ENCODE measurements at regions not wholly inside any gene's neighbourhood (a gene's known extent, or its start where the extent isn't known, plus 50 kb on each side); places are given as distances from the start of the nearest gene placed in this dataset.

GRCh38 chr12:18794000-18794399 lies 56.1 kb downstream of the CAPZA3 start:
- Histone ChIP-seq H3K36me3 (ENCODE audit: control insufficient read depth, insufficient read depth, low read length, severe bottlenecking) (peaks cover 3% of the 10 kb centered on the region), H3K9ac (ENCODE audit: low read length) (no peak overlapping the region), H3K27me3 (replicated peaks; ENCODE audit: control insufficient read depth, insufficient read depth, low read length) (no peaks in the 10 kb centered on the region), H3K4me1 (ENCODE audit: control insufficient read depth, insufficient read depth, low read length) (peaks cover 19% of the 10 kb centered on the region), H3K9me3 (ENCODE audit: control insufficient read depth, low read length) (peaks cover 8% of the 10 kb centered on the region), H3K4me3 (ENCODE audit: low read length) (no peak overlapping the region)
- DNase-seq (ENCODE audit: low read depth) = peak; percentile 10

- Histone ChIP-seq H3K9ac (ENCODE audit: low read length) (no peak overlapping the region), H3K27me3 (replicated peaks; ENCODE audit: control insufficient read depth, insufficient read depth, low read length) (no peaks in the 10 kb centered on the region), H3K36me3 (ENCODE audit: control insufficient read depth, insufficient read depth, low read length, severe bottlenecking) (no peaks in the 10 kb centered on the region), H3K9me3 (ENCODE audit: control insufficient read depth, low read length) (no peaks in the 10 kb centered on the region), H3K4me3 (ENCODE audit: low read length) (no peak overlapping the region), H3K4me1 (ENCODE audit: control insufficient read depth, insufficient read depth, low read length) (peaks cover 24% of the 10 kb centered on the region)
- DNase-seq (ENCODE audit: low read depth) = no peak
Measured at GRCh38 chr12:18797604-18798003, 59.7 kb downstream of the CAPZA3 start.

- Histone ChIP-seq H3K4me1 (ENCODE audit: control insufficient read depth, insufficient read depth, low read length) (peaks cover 24% of the 10 kb centered on the region), H3K9me3 (ENCODE audit: control insufficient read depth, low read length) (no peaks in the 10 kb centered on the region), H3K9ac (ENCODE audit: low read length) (peak overlapping the region; percentile 4), H3K4me3 (ENCODE audit: low read length) (peak overlapping the region; percentile 42), H3K36me3 (ENCODE audit: control insufficient read depth, insufficient read depth, low read length, severe bottlenecking) (no peaks in the 10 kb centered on the region), H3K27me3 (replicated peaks; ENCODE audit: control insufficient read depth, insufficient read depth, low read length) (no peaks in the 10 kb centered on the region)
- DNase-seq (ENCODE audit: low read depth) = no peak
Measured at GRCh38 chr12:18798535-18799361, 60.8 kb downstream of the CAPZA3 start.

GRCh38 chr12:18799561-18799960 lies 61.6 kb downstream of the CAPZA3 start:
- peak; percentile 36 for DNase-seq (ENCODE audit: low read depth)
- H3K27me3 ChIP-seq (replicated peaks; ENCODE audit: control insufficient read depth, insufficient read depth, low read length) = no peaks in the 10 kb centered on the region
- no peak overlapping the region for H3K9ac ChIP-seq (ENCODE audit: low read length)
- no peak overlapping the region for H3K4me3 ChIP-seq (ENCODE audit: low read length)
- peaks cover 24% of the 10 kb centered on the region for H3K4me1 ChIP-seq (ENCODE audit: control insufficient read depth, insufficient read depth, low read length)
- H3K36me3 ChIP-seq (ENCODE audit: control insufficient read depth, insufficient read depth, low read length, severe bottlenecking) = no peaks in the 10 kb centered on the region
- H3K9me3 ChIP-seq (ENCODE audit: control insufficient read depth, low read length) = no peaks in the 10 kb centered on the region

- Histone ChIP-seq H3K4me3 (ENCODE audit: low read length) (no peak overlapping the region), H3K36me3 (ENCODE audit: control insufficient read depth, insufficient read depth, low read length, severe bottlenecking) (no peaks in the 10 kb centered on the region), H3K27me3 (replicated peaks; ENCODE audit: control insufficient read depth, insufficient read depth, low read length) (no peaks in the 10 kb centered on the region), H3K9ac (ENCODE audit: low read length) (no peak overlapping the region), H3K4me1 (ENCODE audit: control insufficient read depth, insufficient read depth, low read length) (peaks cover 2% of the 10 kb centered on the region), H3K9me3 (ENCODE audit: control insufficient read depth, low read length) (no peaks in the 10 kb centered on the region)
- no peak for DNase-seq (ENCODE audit: low read depth)
Measured at GRCh38 chr12:18805516-18806248, 67.8 kb downstream of the CAPZA3 start.

- Histone ChIP-seq H3K27me3 (replicated peaks; ENCODE audit: control insufficient read depth, insufficient read depth, low read length) (no peaks in the 10 kb centered on the region), H3K9ac (ENCODE audit: low read length) (no peak overlapping the region), H3K4me1 (ENCODE audit: control insufficient read depth, insufficient read depth, low read length) (peaks cover 11% of the 10 kb centered on the region), H3K4me3 (ENCODE audit: low read length) (no peak overlapping the region), H3K36me3 (ENCODE audit: control insufficient read depth, insufficient read depth, low read length, severe bottlenecking) (no peaks in the 10 kb centered on the region), H3K9me3 (ENCODE audit: control insufficient read depth, low read length) (no peaks in the 10 kb centered on the region)
- DNase-seq (ENCODE audit: low read depth) = no peak
Measured at GRCh38 chr12:18807714-18808113, 69.8 kb downstream of the CAPZA3 start.

GRCh38 chr12:18808221-18808620 lies 70.3 kb downstream of the CAPZA3 start:
- Histone ChIP-seq H3K4me1 (ENCODE audit: control insufficient read depth, insufficient read depth, low read length) (peaks cover 11% of the 10 kb centered on the region), H3K9ac (ENCODE audit: low read length) (no peak overlapping the region), H3K27me3 (replicated peaks; ENCODE audit: control insufficient read depth, insufficient read depth, low read length) (no peaks in the 10 kb centered on the region), H3K4me3 (ENCODE audit: low read length) (no peak overlapping the region), H3K36me3 (ENCODE audit: control insufficient read depth, insufficient read depth, low read length, severe bottlenecking) (no peaks in the 10 kb centered on the region), H3K9me3 (ENCODE audit: control insufficient read depth, low read length) (no peaks in the 10 kb centered on the region)
- no peak for DNase-seq (ENCODE audit: low read depth)

- peak; percentile 30 for DNase-seq (ENCODE audit: low read depth)
- Histone ChIP-seq H3K4me1 (ENCODE audit: control insufficient read depth, insufficient read depth, low read length) (peaks cover 11% of the 10 kb centered on the region), H3K9me3 (ENCODE audit: control insufficient read depth, low read length) (no peaks in the 10 kb centered on the region), H3K27me3 (replicated peaks; ENCODE audit: control insufficient read depth, insufficient read depth, low read length) (no peaks in the 10 kb centered on the region), H3K4me3 (ENCODE audit: low read length) (no peak overlapping the region), H3K9ac (ENCODE audit: low read length) (no peak overlapping the region), H3K36me3 (ENCODE audit: control insufficient read depth, insufficient read depth, low read length, severe bottlenecking) (no peaks in the 10 kb centered on the region)
Measured at GRCh38 chr12:18810537-18811253, 72.8 kb downstream of the CAPZA3 start.

- Histone ChIP-seq H3K27me3 (replicated peaks; ENCODE audit: control insufficient read depth, insufficient read depth, low read length) (no peaks in the 10 kb centered on the region), H3K36me3 (ENCODE audit: control insufficient read depth, insufficient read depth, low read length, severe bottlenecking) (no peaks in the 10 kb centered on the region), H3K9ac (ENCODE audit: low read length) (no peak overlapping the region), H3K4me3 (ENCODE audit: low read length) (no peak overlapping the region), H3K9me3 (ENCODE audit: control insufficient read depth, low read length) (no peaks in the 10 kb centered on the region), H3K4me1 (ENCODE audit: control insufficient read depth, insufficient read depth, low read length) (peaks cover 11% of the 10 kb centered on the region)
- peak; percentile 36 for DNase-seq (ENCODE audit: low read depth)
Measured at GRCh38 chr12:18811273-18811672, 73.4 kb downstream of the CAPZA3 start.

- no peak overlapping the region for H3K4me3 ChIP-seq (ENCODE audit: low read length)
Measured at GRCh38 chr12:18813753-18814152, 75.8 kb downstream of the CAPZA3 start.

More at GRCh38 chr12:18813753-18814152, 75.8 kb downstream of the CAPZA3 start:
- H3K27me3 ChIP-seq (replicated peaks; ENCODE audit: control insufficient read depth, insufficient read depth, low read length) = no peaks in the 10 kb centered on the region
- no peak overlapping the region for H3K9ac ChIP-seq (ENCODE audit: low read length)
- no peak for DNase-seq (ENCODE audit: low read depth)
- H3K4me1 ChIP-seq (ENCODE audit: control insufficient read depth, insufficient read depth, low read length) = peaks cover 11% of the 10 kb centered on the region
- H3K9me3 ChIP-seq (ENCODE audit: control insufficient read depth, low read length) = no peaks in the 10 kb centered on the region
- no peaks in the 10 kb centered on the region for H3K36me3 ChIP-seq (ENCODE audit: control insufficient read depth, insufficient read depth, low read length, severe bottlenecking)
